HCT116 (cell line): ENCODE measurements at regions not wholly inside any gene's neighbourhood (a gene's known extent, or its start where the extent isn't known, plus 50 kb on each side); places are given as distances from the start of the nearest gene placed in this dataset.

Experiments
- ATAC-seq: fragments of 200-7000 bp; cut with Tn5 transposase; 2 replicates; pipeline ENCODE4 v1.9.1; 2020; ENCODE audit warnings: mild to moderate bottlenecking, moderate library complexity
- BruUV-seq: library from RNA; stranded (reverse); fragments of 400-500 nt; replicated peaks from 2 replicates; lab custom pipeline; 2021; lab: Mats Ljungman, UMichigan
- CTCF ChIA-PET: fragments of 300-600 bp; sonication (Branson Sonifier 250); formaldehyde crosslinking; loops from one replicate; lab custom pipeline; 2021; ENCODE audit warnings: antibody characterized with exemption; lab: Charles Lee
- POLR2A ChIA-PET: fragments of 300-600, 350-600 bp; sonication (Branson Sonifier 250); formaldehyde crosslinking; loops from one replicate; lab custom pipeline; 2021; ENCODE audit warnings: antibody characterized with exemption; lab: Charles Lee
- RAD21 ChIA-PET, 2 experiments: fragments of 300-600 bp; sonication (Branson Sonifier 250); formaldehyde crosslinking; loops; one replicate each; lab custom pipeline; 2023; ENCODE audit warnings: low total read pairs in 2 of 2; ENCODE audit not compliant: uncharacterized antibody in 2 of 2, unreplicated experiment in 2 of 2, low non-redundant PET in 1 of 2; lab: Charles Lee
- DNase-seq: peaks from one replicate; pipeline ENCODE4 v3.0.0-alpha.2; 2010; ENCODE audit warnings: low read depth, low spot score
- H2AFZ ChIP-seq: fragments of 200-600 bp; shearing (Covaris generic), sonication (generic); 2 replicates; pipeline ENCODE4 v1.6.1; 2017; ENCODE audit warnings: low read depth, mixed run types, mixed read lengths, antibody characterized with exemption, low read length; ENCODE audit not compliant: poor library complexity, severe bottlenecking
- H3K27ac ChIP-seq: 2 replicates; pipeline ENCODE4 v1.5.1; 2012; ENCODE audit warnings: low read depth, low read length
- H3K27me3 ChIP-seq: fragments of 200-600 bp; sonication (generic); 2 replicates; pipeline ENCODE4 v1.6.1; 2016; ENCODE audit warnings: mixed run types, low read length, mixed read lengths; ENCODE audit not compliant: insufficient read depth
- H3K36me3 ChIP-seq, 2 experiments: fragments of 200-500 bp in 1 of 2; fragments of 200-600 bp in 1 of 2; sonication (Bioruptor generic) in 1 of 2; sonication (generic) in 1 of 2; 2 replicates each; pipeline versions ENCODE4 v1.5.1 to v1.6.1; 2014 to 2016; ENCODE audit warnings: low read length in 2 of 2, inconsistent platforms in 1 of 2, mixed read lengths in 1 of 2, mixed run types in 1 of 2; ENCODE audit not compliant: insufficient read depth in 2 of 2, control insufficient read depth in 1 of 2
- H3K4me1 ChIP-seq, 2 experiments: fragments of 200-600 bp in 1 of 2; sonication (generic) in 1 of 2; 2 replicates each; pipeline versions ENCODE4 v1.5.1 to v1.6.1; 2012 to 2017; ENCODE audit warnings: low read length in 2 of 2, inconsistent platforms in 1 of 2, mild to moderate bottlenecking in 1 of 2, mixed read lengths in 1 of 2, mixed run types in 1 of 2, moderate library complexity in 1 of 2; ENCODE audit not compliant: insufficient read depth in 2 of 2, control insufficient read depth in 1 of 2
- H3K4me2 ChIP-seq: fragments of 200-600 bp; sonication (generic); 2 replicates; pipeline ENCODE4 v1.6.1; 2017; ENCODE audit warnings: mixed run types, low read length, mixed read lengths
- H3K4me3 ChIP-seq, 2 experiments: fragments of 200-600 bp in 1 of 2; sonication (generic) in 1 of 2; replicated peaks in 1 of 2; 2 replicates each; pipeline ENCODE4 v1.5.1; 2011 to 2016; ENCODE audit warnings: low read length in 2 of 2, control low read depth in 1 of 2, low read depth in 1 of 2, mild to moderate bottlenecking in 1 of 2, mixed read lengths in 1 of 2, mixed run types in 1 of 2
- H3K79me2 ChIP-seq: fragments of 200-600 bp; sonication (generic); 2 replicates; pipeline ENCODE4 v1.6.1; 2017; ENCODE audit warnings: mild to moderate bottlenecking, mixed run types, low read length, moderate library complexity, mixed read lengths; ENCODE audit not compliant: insufficient read depth
- H3K9ac ChIP-seq: fragments of 200-600 bp; sonication (generic); 2 replicates; pipeline ENCODE4 v1.6.1; 2016; ENCODE audit warnings: low read length, mixed read lengths
- H3K9me2 ChIP-seq: fragments of 200-600 bp; sonication (generic), shearing (Covaris generic); 2 replicates; pipeline ENCODE4 v1.6.1; 2017; ENCODE audit warnings: mixed run types, mild to moderate bottlenecking, moderate library complexity; ENCODE audit not compliant: insufficient read depth
- H3K9me3 ChIP-seq, 2 experiments: fragments of 200-500 bp in 1 of 2; fragments of 200-600 bp in 1 of 2; sonication (Bioruptor generic) in 1 of 2; sonication (generic) in 1 of 2; 2 replicates each; pipeline ENCODE4 v1.6.1; 2014 to 2017; ENCODE audit warnings: low read length in 2 of 2, mixed read lengths in 2 of 2, inconsistent platforms in 1 of 2, low read depth in 1 of 2, mild to moderate bottlenecking in 1 of 2, mixed run types in 1 of 2, moderate library complexity in 1 of 2; ENCODE audit not compliant: control insufficient read depth in 1 of 2, insufficient read depth in 1 of 2
- H4K20me1 ChIP-seq: fragments of 200-600 bp; sonication (generic), shearing (Covaris generic); 2 replicates; pipeline ENCODE4 v1.6.1; 2017; ENCODE audit warnings: mixed run types, mild to moderate bottlenecking, moderate library complexity; ENCODE audit not compliant: insufficient read depth
- ATF3 ChIP-seq: IDR thresholded peaks from 2 replicates; pipeline ENCODE4 v1.6.1; 2012
- CBX3 ChIP-seq: IDR thresholded peaks from 2 replicates; pipeline ENCODE4 v1.6.1; 2012; ENCODE audit warnings: low read depth
- CEBPB ChIP-seq: IDR thresholded peaks from 2 replicates; pipeline ENCODE4 v1.6.1; 2012; ENCODE audit warnings: low read depth
- CTCF ChIP-seq, 3 experiments: fragments of 200-600 bp in 1 of 3; sonication (generic) in 1 of 3; IDR thresholded peaks in 2 of 3; conservative IDR thresholded peaks in 1 of 3; 2 replicates each; pipeline ENCODE4 v1.5.1; 2012 to 2017; ENCODE audit warnings: low read depth in 2 of 3, low read length in 2 of 3, antibody characterized with exemption in 1 of 3, borderline replicate concordance in 1 of 3, control low read depth in 1 of 3, mild to moderate bottlenecking in 1 of 3, mixed read lengths in 1 of 3, mixed run types in 1 of 3, moderate library complexity in 1 of 3; ENCODE audit not compliant: insufficient read depth in 1 of 3
- EGR1 ChIP-seq: IDR thresholded peaks from 2 replicates; pipeline ENCODE4 v1.6.1; 2012; ENCODE audit warnings: low read depth
- ELF1 ChIP-seq: IDR thresholded peaks from 2 replicates; pipeline ENCODE4 v1.6.1; 2012; ENCODE audit warnings: low read depth, borderline replicate concordance
- EZH2 ChIP-seq: fragments of 200-600 bp; sonication (generic); IDR thresholded peaks from 2 replicates; pipeline ENCODE4 v1.6.1; 2017; ENCODE audit warnings: antibody characterized with exemption, mixed run types
- EZH2phosphoT487 ChIP-seq: fragments of 200-600 bp; IDR thresholded peaks from 2 replicates; pipeline ENCODE4 v1.6.1; 2018; ENCODE audit warnings: antibody characterized with exemption, borderline replicate concordance
- FOSL1 ChIP-seq: IDR thresholded peaks from 2 replicates; pipeline ENCODE4 v1.6.1; 2012; ENCODE audit warnings: low read depth
- JUND ChIP-seq: IDR thresholded peaks from 2 replicates; pipeline ENCODE4 v1.6.1; 2012
- POLR2A ChIP-seq: IDR thresholded peaks from 2 replicates; pipeline ENCODE4 v1.7.0; 2011; ENCODE audit warnings: borderline replicate concordance; ENCODE audit not compliant: insufficient read depth, insufficient read length; ENCODE audit errors: extremely low read depth
- POLR2AphosphoS5 ChIP-seq: IDR thresholded peaks from 2 replicates; pipeline ENCODE4 v1.6.1; 2011; ENCODE audit warnings: mild to moderate bottlenecking, low read depth, low read length, moderate library complexity
- REST ChIP-seq: IDR thresholded peaks from 2 replicates; pipeline ENCODE4 v1.6.1; 2012; ENCODE audit warnings: low read depth
- SIN3A ChIP-seq: IDR thresholded peaks from 2 replicates; pipeline ENCODE4 v1.6.1; 2012; ENCODE audit warnings: low read depth
- SRF ChIP-seq: IDR thresholded peaks from 2 replicates; pipeline ENCODE4 v1.6.1; 2012; ENCODE audit warnings: low read depth
- TCF7L2 ChIP-seq: IDR thresholded peaks from 2 replicates; pipeline ENCODE4 v1.7.0; 2011; ENCODE audit warnings: borderline replicate concordance, inconsistent platforms; ENCODE audit not compliant: insufficient read depth, insufficient read length; ENCODE audit errors: extremely low read depth
- YY1 ChIP-seq: IDR thresholded peaks from 2 replicates; pipeline ENCODE4 v1.6.1; 2011; ENCODE audit warnings: low read length, low read depth, moderate library complexity, mild to moderate bottlenecking; ENCODE audit not compliant: insufficient replicate concordance; ENCODE audit errors: extremely low read depth
- ZBTB33 ChIP-seq: IDR thresholded peaks from 2 replicates; pipeline ENCODE4 v1.6.1; 2011; ENCODE audit warnings: mild to moderate bottlenecking, low read length, moderate library complexity; ENCODE audit not compliant: insufficient replicate concordance; ENCODE audit errors: extremely low read depth
- ZNF274 ChIP-seq: fragments of 200-500 bp; sonication (Bioruptor generic); IDR thresholded peaks from 2 replicates; pipeline ENCODE4 v1.6.1; 2014; ENCODE audit warnings: mild to moderate bottlenecking, low read depth, low read length, inconsistent platforms
- intact Hi-C: fragments of 100-400 bp; cut with micrococcal nuclease; formaldehyde crosslinking; loops from 2 replicates; pipeline ENCODE4 v1.10.0; 2022

- no peak overlapping the region for H3K9ac ChIP-seq
- ATAC-seq, result no peak
- no peak overlapping the region for H3K27ac ChIP-seq
- H4K20me1 ChIP-seq, result no peaks in the 10 kb centered on the region
- no peak overlapping the region for H3K4me3 ChIP-seq
- DNase-seq, result no peak
- H2AFZ ChIP-seq, result no peak overlapping the region
- no peaks in the 10 kb centered on the region for H3K36me3 ChIP-seq
- no TSS peak for BruUV-seq
- no peaks in the 10 kb centered on the region for H3K27me3 ChIP-seq
- intact Hi-C loops, result no loop called here
- ChIA-PET CTCF (no interaction called here), POLR2A (no interaction called here), RAD21 (no interaction called here)
- no peaks in the 10 kb centered on the region for H3K9me3 ChIP-seq
- H3K4me2 ChIP-seq, result no peak overlapping the region
- H3K79me2 ChIP-seq, result no peaks in the 10 kb centered on the region
- H3K4me1 ChIP-seq, result no peaks in the 10 kb centered on the region
- no peak for TF ChIP-seq POLR2A
- no peak for TF ChIP-seq REST
- no peak for TF ChIP-seq CTCF (IDR thresholded peaks at IDR 0.05 in 2 of 3, conservative IDR thresholded peaks at IDR 0.05 in 1 of 3; ENCODE audit: borderline replicate concordance in 1 of 3, insufficient read depth in 1 of 3, low read depth in 2 of 3, low read length in 2 of 3)
- TF ChIP-seq SIN3A, result no peak
- TF ChIP-seq TCF7L2, result no peak
- TF ChIP-seq ELF1, result no peak
- no peak for TF ChIP-seq SRF
- no peak for TF ChIP-seq EZH2phosphoT487
- TF ChIP-seq ATF3, result no peak
- TF ChIP-seq CEBPB, result no peak
- no peak for TF ChIP-seq CBX3
- no peak for TF ChIP-seq JUND
- TF ChIP-seq ZNF274, result no peak
- TF ChIP-seq FOSL1, result no peak
- no peak for TF ChIP-seq EGR1
- TF ChIP-seq EZH2, result no peak
- no peak for TF ChIP-seq POLR2AphosphoS5
- no peak for TF ChIP-seq YY1
- TF ChIP-seq ZBTB33, result no peak
- H3K9me2 ChIP-seq, result no peaks in the 10 kb centered on the region
These were observed 221.6 kb upstream of the SPANXN4 start for GRCh38 chrX:142804085-142804484.
